HG03439 (cell line): ENCODE measurements at regions not wholly inside any gene's neighbourhood (a gene's known extent, or its start where the extent isn't known, plus 50 kb on each side); places are given as distances from the start of the nearest gene placed in this dataset.

Source experiments
- ATAC-seq: cut with Tn5 transposase; IDR thresholded peaks from one replicate; pipeline ENCODE4 v1.9.1; 2021; ENCODE audit warnings: mild to moderate bottlenecking, moderate library complexity; ENCODE audit not compliant: unreplicated experiment

GRCh38 chr18:74023220-74023619 is 124.4 kb downstream of the FBXO15 start:
- no peak for ATAC-seq

DNA sequence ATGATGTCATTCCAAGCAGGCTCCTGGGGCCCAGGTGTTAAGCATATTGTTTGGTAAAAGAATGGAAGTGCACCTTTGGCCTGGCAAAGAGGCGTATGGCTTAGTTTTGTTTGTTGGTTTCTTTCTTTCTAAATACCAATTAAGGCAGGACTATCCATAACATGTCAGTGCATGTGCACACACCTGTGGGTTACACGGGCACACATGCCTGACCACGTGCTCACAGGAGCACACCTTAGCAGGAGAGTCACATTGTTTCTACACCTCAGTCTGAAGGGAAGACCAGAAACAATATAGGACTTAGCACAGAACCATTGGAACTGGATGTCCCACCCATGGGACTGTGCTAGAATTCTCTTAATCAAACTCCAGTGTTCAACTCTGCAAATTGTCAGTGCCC is 127.8 kb downstream of the FBXO15 start:
- ATAC-seq: no peak

GRCh38 chr18:74013955-74014354 is 133.7 kb downstream of the FBXO15 start:
- ATAC-seq: no peak

GRCh38 chr18:74012954-74013630 is 134.5 kb downstream of the FBXO15 start:
- no peak for ATAC-seq

- ATAC-seq: no peak
Observed at GRCh38 chr18:74006143-74006542, 141.5 kb downstream of the FBXO15 start.

DNA sequence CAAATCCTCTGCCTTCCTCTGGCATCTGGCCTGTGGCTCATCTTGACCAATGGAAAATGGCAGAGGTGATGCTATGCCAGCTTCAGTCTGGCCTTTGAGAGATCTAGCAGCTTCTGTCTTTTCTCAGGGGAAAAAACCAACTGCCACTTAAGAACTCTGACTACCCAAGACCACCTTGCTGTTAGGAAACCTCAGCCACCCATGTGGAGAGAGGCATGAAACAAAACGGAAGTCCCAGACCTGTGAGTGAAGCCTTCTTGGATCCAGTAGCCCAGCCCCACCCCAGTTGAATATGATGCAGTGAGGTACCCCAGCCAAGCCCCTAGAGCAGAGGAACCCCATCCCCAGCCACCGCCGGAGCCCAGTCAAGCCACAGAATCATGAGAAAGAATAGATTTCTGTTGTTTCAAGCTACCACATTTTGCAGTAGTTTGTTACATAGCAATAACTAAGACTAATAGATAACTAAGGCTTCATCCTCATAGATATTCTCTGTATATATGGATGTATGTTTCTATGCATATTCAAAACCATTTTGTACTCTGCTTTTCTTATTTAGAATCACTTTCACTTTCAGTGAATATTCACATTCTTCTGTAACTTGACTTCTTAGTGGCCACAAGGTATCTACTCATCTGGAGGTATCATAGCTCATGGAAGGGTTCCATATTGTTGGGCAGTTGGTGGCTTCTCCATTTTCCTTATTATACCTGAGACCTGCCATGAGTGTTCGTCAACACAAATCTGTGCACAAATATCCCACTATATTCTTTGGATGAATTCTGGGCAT is 142.1 kb downstream of the FBXO15 start:
- no peak for ATAC-seq

DNA sequence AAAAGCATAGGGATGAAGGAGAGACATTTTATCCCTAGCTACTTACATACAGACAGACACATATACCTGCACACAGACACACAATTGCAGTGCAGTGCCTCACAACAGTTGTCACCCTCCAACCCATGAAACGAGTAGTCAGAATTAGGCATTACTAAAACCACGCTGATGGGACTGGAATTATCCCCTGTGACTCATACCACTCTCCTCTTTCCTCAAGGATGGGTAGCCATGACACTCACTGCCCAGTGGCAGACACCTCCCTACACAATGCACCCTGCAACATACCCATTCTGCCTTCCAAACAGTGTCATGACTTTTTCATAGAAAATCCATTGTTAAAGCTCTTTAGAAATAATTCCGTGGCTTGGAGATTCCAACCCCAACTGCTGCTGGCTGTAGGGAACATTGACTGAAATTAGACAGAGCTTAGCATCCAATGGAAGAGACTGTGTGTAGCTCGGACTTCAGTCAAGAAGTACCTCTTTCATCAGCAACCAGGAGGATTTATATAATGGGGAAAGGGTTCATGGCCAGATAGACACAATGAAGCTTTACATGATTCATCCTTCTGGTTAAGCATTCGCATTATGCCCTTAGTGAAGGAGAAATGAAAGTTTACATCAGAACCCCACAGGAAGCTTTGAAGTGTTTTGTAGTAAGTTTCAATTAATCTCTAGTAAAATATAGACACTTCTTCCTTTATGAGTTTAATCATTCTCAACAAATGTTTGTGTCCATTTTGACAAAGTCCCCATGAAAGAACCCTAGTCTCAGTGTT is 155.2 kb downstream of the FBXO15 start:
- ATAC-seq: no peak

GRCh38 chr18:73991570-73991969 is 156.1 kb downstream of the FBXO15 start:
- ATAC-seq: no peak

GRCh38 chr18:73990258-73990657 is 157.4 kb downstream of the FBXO15 start:
- no peak for ATAC-seq

DNA sequence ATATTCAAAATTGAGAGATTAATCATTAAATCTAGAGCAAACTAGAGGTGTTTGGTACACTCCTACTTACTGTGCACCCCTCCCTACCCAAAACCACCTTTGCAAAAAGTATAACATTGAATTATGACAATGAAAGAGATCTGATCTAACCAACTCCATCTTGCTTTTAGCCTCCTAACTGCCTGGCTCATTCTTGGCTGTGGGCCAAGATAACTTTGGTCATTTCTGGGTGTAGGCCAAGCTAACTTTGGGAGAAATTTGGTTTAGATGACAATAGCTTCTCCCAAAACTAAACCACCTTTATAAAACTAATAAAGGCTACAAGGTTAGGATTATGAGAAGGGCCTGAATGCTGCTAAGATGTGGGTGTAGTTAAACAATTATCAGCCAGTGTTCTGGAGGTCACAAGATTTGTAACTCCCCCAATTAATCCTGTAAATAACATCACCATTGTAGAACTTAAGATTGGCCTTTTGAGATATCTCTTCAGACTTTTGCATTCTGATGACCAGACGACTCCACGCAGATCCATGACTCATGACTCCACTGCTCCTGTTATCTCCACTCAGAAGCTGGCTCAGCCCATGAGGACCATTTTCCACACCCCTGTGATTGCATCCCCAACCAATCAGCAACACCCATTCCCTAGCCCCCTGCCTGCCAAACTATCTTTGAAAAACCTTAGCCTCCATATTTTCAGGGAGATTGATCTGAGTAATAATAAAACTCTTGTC is 160.2 kb downstream of the FBXO15 start:
- ATAC-seq: no peak

- no peak for ATAC-seq
Observed at GRCh38 chr18:73986711-73987110, 160.9 kb downstream of the FBXO15 start.

DNA sequence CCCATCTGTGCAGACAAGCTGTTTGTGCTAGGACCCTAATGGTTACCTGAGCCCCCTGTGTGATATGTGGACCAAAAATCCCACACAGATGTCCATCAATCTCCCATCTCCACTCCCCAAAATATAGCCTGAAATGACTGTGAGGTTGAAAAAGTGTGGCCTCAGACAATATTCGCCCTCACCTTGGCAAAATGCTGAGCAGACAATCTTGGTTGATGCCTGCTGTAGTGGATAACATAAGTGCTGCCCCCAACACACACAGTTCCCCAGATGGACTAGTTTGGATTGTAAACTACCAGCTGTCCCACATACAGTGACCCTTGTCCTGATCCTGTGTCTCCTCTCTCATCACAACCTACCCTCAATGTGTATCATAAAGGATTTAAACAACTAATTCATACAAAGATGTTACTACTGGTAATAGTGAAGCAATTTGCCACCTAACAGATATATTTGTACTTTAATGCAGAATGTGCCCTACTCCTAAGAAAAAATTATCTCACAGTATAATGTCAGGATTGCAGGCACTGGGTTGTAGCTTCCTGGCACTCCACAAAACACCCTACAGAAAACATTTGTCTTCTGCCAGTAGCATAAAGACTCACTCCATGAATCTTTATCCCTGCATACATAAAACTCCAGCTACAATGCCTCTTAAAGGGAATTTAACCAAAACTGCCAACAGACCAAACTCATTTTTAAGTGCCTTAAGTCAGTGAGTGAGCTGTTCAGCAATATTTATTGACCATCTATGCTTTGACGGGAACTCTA is 161.6 kb downstream of the FBXO15 start:
- no peak for ATAC-seq

DNA sequence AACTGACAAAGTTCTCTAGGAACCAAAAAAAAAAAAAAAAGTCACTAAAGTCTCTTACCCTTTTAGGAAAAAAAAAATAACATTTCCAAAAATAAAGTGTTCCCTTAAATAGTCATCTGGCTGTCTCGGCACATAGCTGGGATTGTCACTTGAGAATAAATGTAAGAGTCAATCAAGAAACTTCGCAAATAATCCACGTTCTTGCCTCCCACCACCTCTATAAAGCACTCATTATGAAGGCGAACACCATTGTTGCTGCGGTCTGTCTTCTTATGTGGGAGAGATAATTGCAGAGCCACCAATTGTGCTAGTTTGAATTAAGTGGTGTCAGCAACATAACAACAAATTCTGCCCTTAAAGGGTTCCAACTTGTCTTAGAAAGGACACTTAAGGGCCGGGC is 163.7 kb downstream of the FBXO15 start:
- ATAC-seq: no peak

GRCh38 chr18:73983496-73983895 is 164.1 kb downstream of the FBXO15 start:
- ATAC-seq: no peak

GRCh38 chr18:73981796-73982195 is 165.8 kb downstream of the FBXO15 start:
- no peak for ATAC-seq

DNA sequence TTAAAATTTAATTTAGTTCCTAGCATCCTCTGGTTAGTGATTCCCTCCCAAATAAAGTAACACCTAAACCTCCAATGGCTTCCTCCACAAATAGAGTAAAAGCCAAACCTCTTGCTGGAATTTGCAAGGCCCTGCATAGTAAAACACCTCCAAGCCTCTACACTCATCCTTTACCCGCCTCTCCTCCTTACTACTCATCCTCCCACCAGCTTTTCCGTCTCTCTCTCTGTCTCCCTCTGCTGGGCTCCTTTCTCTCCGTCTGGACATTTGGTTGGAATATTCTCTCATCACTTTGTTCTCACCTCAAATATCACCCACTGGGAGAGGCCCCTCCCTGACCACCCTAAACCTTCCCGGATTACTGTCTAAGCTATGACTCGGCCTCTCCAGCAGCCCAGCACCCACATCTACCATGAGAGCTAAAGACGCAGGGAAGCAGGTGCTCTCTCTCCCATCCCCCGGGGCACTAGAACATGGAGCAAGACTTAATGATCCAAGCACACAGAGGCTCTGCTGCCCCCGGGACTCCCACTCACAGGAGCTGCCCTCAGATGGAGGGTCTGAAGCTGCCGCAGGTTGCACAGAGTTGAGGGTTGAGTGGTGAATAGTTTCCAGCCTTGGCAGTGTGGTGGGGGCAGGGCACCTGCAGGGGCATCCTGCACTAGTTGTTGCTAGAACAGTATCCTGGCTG is 167.2 kb downstream of the FBXO15 start:
- ATAC-seq: no peak

GRCh38 chr18:73979742-73980141 is 167.9 kb downstream of the FBXO15 start:
- no peak for ATAC-seq

DNA sequence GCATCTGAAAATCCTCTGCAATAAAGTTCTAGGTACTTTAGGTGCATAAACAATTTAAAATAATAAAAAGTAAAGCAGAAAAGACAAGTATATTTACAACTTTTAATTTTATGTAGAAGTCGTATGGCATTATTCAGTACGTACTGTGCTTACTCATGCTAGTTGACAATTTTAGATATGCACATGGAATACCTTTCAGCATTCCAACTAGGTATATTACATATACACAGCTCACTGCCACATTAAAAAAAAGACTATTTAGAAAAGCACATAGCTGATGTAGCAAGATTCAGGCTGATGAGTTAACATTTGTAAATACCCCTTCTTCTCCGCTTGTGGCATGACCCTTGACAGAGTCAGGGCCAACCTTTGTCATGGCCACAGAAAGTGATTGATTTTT is 171.2 kb downstream of the FBXO15 start:
- no peak for ATAC-seq

DNA sequence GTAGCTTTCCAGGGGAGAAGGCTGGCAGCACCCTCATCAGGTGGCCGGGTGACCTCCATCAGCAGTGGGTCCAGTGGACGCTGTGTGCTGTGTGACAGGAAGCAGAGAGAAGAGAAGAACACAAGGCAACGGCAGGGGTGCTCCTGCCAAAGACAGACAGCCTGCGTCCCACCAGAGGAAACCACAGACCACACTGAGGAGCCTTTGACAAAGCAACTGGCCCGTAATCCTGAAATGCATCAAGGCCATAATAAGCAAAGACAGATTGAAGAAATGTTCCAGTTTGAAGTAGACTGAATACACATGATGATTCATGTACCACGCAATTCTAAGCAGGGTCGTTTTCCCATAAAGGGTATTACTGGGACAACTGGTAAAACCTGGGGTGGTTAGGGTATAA is 172.4 kb downstream of the FBXO15 start:
- ATAC-seq: no peak

DNA sequence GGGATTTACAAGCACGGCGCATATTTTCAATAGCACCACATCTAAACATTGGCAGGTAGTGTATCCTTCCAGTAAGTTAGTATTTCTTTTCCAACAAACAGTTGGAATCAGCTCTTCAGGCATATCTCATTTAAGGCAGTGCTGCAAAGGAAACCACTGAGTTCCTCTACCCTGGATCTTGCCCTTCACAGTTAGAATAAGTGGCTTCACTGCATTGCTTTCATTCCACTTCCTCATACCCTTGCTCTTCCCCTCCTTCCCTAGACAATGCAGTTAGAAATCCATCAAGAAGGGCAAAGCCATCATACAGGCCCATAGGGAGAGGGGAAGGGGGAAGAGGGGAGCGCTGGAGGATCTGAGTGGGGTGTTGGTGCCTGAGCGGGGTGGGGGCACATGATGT is 173.7 kb downstream of the FBXO15 start:
- ATAC-seq: no peak
